ENCODE measurements at regions not wholly inside any gene's neighbourhood (a gene's known extent, or its start where the extent isn't known, plus 50 kb on each side); places are given as distances from the start of the nearest gene placed in this dataset.

DNA sequence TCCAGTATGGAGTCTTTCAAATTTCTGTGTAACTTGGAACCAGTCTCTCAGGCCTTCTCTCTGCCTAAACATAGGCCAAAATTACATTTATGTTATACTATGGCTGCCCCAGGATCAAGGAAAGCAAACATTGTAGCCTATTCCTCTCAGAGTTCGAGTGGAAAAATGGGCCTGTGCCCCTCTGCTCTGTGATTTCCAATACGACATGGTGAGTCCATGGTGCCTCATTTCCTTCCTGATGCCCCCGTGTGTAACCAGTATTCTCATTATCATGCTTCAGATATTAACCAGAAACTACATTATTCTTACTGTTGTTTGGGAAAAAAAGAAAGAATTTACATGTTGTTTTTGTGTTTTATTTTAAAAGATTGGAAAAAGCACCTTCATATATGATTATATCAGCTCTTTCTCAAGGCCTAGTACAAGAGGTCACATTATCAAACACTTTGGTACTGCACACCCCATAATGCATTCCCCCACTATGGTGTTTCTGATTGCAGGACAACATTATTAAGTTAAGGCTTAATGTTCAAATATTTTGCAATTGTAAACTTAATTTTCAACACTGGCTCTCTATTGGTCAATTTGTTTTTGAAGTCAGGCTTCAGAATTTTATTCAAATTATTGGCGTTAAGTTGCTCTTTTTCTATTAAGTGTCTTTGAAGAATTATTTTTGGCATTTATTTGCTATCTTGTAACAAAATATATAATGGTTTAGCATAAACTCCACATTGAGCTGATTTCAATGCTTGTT, 151.8 kb upstream of the SLC27A6 start:
- Histone ChIP-seq H3K36me3 (replicated peaks in 1 of 2; ENCODE audit: control insufficient read depth in 1 of 2, insufficient read depth in 2 of 2, low read length in 1 of 2) (no peaks in the 10 kb centered on the region), H3K9me3 (no peaks in the 10 kb centered on the region), H3K27me3 (ENCODE audit: insufficient read depth) (no peaks in the 10 kb centered on the region), H3K4me1 (ENCODE audit: control insufficient read depth in 1 of 2, insufficient read depth in 2 of 2, low read depth in 1 of 2, low read length in 1 of 2) (no peaks in the 10 kb centered on the region), H3K9ac (no peak overlapping the region), H3K79me2 (ENCODE audit: insufficient read depth) (no peaks in the 10 kb centered on the region), H3K4me2 (no peak overlapping the region), H3K27ac (ENCODE audit: low read depth in 2 of 2, low read length in 1 of 2) (no peak overlapping the region), H3K9me2 (no peaks in the 10 kb centered on the region), H3F3A (replicated peaks; ENCODE audit: insufficient read depth) (no peaks in the 10 kb centered on the region), H4K20me1 (ENCODE audit: insufficient read depth) (no peaks in the 10 kb centered on the region), H2AFZ (ENCODE audit: low read depth) (no peak overlapping the region), H3K4me3 (ENCODE audit: low read depth in 2 of 2, low read length in 1 of 2) (no peak overlapping the region)
- WGBS (ENCODE audit: low lambda C conversion rate) = 11% methylated on average over 4 of the region's 4 CpGs
- no peak for DNase-seq
- no peak for TF ChIP-seq RAD21 (IDR thresholded peaks at IDR 0.05; ENCODE audit: low read length)
- CTCF ChIA-PET = no interaction called here
- POLR2A ChIA-PET = no interaction called here

DNA sequence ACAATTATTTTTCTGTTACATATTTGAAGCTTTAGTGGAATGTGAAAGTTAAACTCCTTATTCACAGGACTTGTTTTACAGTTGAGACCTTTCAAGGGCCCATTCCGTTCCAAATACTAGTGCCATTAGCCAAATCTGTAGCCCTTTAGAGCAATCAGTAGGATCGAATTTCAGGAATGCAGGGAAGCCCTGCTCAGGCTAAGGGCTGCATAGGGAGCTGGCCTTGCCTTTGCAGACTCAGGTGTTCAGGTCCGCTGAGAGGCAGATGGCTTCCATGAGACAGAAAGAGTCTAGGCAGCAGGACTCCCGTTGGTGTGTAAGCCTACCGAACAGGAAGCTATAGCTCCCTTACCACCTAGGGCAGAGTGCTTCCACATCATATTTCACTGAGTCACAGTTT, 150.1 kb upstream of the SLC27A6 start:
- ChIA-PET POLR2A (no interaction called here), CTCF (no interaction called here)
- no peaks in the 10 kb centered on the region for H3K4me1 ChIP-seq (ENCODE audit: control insufficient read depth in 1 of 2, insufficient read depth in 2 of 2, low read depth in 1 of 2, low read length in 1 of 2)
- no peaks in the 10 kb centered on the region for H3K9me3 ChIP-seq
- H2AFZ ChIP-seq (ENCODE audit: low read depth) = no peak overlapping the region
- H3K36me3 ChIP-seq (replicated peaks in 1 of 2; ENCODE audit: control insufficient read depth in 1 of 2, insufficient read depth in 2 of 2, low read length in 1 of 2) = no peaks in the 10 kb centered on the region
- H3K27ac ChIP-seq (ENCODE audit: low read depth in 2 of 2, low read length in 1 of 2) = no peak overlapping the region
- H3K9me2 ChIP-seq = no peaks in the 10 kb centered on the region
- no peak for DNase-seq
- no peaks in the 10 kb centered on the region for H3K27me3 ChIP-seq (ENCODE audit: insufficient read depth)
- H3K79me2 ChIP-seq (ENCODE audit: insufficient read depth) = no peaks in the 10 kb centered on the region
- H3K4me2 ChIP-seq = no peak overlapping the region
- no peak overlapping the region for H3K4me3 ChIP-seq (ENCODE audit: low read depth in 2 of 2, low read length in 1 of 2)
- H4K20me1 ChIP-seq (ENCODE audit: insufficient read depth) = no peaks in the 10 kb centered on the region
- 0% methylated on average over 5 of the region's 5 CpGs for WGBS (ENCODE audit: low lambda C conversion rate)
- no peaks in the 10 kb centered on the region for H3F3A ChIP-seq (replicated peaks; ENCODE audit: insufficient read depth)
- no peak overlapping the region for H3K9ac ChIP-seq
- no peak for TF ChIP-seq RFX5 (IDR thresholded peaks at IDR 0.05; ENCODE audit: low read length)
- TF ChIP-seq MEF2A (IDR thresholded peaks at IDR 0.05; ENCODE audit: borderline replicate concordance, low read depth) = no peak
- no peak for TF ChIP-seq NRF1 (IDR thresholded peaks at IDR 0.05; ENCODE audit: low read depth, low read length)
- no peak for TF ChIP-seq ELF1 (IDR thresholded peaks at IDR 0.05)
- TF ChIP-seq SIN3A (IDR thresholded peaks at IDR 0.05; ENCODE audit: borderline replicate concordance, low read depth, low read length) = no peak
- TF ChIP-seq TEAD4 (IDR thresholded peaks at IDR 0.05; ENCODE audit: borderline replicate concordance, insufficient read depth) = no peak
- no peak for TF ChIP-seq YY1 (IDR thresholded peaks at IDR 0.05; ENCODE audit: low read depth)
- TF ChIP-seq, protein P1, sequence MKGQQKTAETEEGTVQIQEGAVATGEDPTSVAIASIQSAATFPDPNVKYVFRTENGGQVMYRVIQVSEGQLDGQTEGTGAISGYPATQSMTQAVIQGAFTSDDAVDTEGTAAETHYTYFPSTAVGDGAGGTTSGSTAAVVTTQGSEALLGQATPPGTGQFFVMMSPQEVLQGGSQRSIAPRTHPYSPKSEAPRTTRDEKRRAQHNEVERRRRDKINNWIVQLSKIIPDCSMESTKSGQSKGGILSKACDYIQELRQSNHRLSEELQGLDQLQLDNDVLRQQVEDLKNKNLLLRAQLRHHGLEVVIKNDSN (IDR thresholded peaks at IDR 0.05; ENCODE audit: borderline replicate concordance, low read depth) = no peak
- TF ChIP-seq, protein P2, sequence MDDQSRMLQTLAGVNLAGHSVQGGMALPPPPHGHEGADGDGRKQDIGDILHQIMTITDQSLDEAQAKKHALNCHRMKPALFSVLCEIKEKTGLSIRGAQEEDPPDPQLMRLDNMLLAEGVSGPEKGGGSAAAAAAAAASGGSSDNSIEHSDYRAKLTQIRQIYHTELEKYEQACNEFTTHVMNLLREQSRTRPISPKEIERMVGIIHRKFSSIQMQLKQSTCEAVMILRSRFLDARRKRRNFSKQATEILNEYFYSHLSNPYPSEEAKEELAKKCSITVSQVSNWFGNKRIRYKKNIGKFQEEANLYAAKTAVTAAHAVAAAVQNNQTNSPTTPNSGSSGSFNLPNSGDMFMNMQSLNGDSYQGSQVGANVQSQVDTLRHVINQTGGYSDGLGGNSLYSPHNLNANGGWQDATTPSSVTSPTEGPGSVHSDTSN (IDR thresholded peaks at IDR 0.05) = no peak
- TF ChIP-seq RXRA (IDR thresholded peaks at IDR 0.05; ENCODE audit: borderline replicate concordance, low read depth) = no peak
- TF ChIP-seq FOXJ3 (CRISPR knock-in tag; IDR thresholded peaks at IDR 0.05) = no peak
- no peak for TF ChIP-seq JUND (IDR thresholded peaks at IDR 0.05)
- TF ChIP-seq, protein P3, sequence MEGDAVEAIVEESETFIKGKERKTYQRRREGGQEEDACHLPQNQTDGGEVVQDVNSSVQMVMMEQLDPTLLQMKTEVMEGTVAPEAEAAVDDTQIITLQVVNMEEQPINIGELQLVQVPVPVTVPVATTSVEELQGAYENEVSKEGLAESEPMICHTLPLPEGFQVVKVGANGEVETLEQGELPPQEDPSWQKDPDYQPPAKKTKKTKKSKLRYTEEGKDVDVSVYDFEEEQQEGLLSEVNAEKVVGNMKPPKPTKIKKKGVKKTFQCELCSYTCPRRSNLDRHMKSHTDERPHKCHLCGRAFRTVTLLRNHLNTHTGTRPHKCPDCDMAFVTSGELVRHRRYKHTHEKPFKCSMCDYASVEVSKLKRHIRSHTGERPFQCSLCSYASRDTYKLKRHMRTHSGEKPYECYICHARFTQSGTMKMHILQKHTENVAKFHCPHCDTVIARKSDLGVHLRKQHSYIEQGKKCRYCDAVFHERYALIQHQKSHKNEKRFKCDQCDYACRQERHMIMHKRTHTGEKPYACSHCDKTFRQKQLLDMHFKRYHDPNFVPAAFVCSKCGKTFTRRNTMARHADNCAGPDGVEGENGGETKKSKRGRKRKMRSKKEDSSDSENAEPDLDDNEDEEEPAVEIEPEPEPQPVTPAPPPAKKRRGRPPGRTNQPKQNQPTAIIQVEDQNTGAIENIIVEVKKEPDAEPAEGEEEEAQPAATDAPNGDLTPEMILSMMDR (IDR thresholded peaks at IDR 0.05) = no peak
- TF ChIP-seq, protein P4, sequence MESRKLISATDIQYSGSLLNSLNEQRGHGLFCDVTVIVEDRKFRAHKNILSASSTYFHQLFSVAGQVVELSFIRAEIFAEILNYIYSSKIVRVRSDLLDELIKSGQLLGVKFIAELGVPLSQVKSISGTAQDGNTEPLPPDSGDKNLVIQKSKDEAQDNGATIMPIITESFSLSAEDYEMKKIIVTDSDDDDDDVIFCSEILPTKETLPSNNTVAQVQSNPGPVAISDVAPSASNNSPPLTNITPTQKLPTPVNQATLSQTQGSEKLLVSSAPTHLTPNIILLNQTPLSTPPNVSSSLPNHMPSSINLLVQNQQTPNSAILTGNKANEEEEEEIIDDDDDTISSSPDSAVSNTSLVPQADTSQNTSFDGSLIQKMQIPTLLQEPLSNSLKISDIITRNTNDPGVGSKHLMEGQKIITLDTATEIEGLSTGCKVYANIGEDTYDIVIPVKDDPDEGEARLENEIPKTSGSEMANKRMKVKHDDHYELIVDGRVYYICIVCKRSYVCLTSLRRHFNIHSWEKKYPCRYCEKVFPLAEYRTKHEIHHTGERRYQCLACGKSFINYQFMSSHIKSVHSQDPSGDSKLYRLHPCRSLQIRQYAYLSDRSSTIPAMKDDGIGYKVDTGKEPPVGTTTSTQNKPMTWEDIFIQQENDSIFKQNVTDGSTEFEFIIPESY (IDR thresholded peaks at IDR 0.05; ENCODE audit: borderline replicate concordance, low read depth) = no peak
- TF ChIP-seq, protein P5, sequence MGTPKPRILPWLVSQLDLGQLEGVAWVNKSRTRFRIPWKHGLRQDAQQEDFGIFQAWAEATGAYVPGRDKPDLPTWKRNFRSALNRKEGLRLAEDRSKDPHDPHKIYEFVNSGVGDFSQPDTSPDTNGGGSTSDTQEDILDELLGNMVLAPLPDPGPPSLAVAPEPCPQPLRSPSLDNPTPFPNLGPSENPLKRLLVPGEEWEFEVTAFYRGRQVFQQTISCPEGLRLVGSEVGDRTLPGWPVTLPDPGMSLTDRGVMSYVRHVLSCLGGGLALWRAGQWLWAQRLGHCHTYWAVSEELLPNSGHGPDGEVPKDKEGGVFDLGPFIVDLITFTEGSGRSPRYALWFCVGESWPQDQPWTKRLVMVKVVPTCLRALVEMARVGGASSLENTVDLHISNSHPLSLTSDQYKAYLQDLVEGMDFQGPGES (IDR thresholded peaks at IDR 0.05; ENCODE audit: low read depth, low read length) = no peak
- no peak for TF ChIP-seq TAF1 (IDR thresholded peaks at IDR 0.05; ENCODE audit: borderline replicate concordance, low read depth, low read length)
- no peak for TF ChIP-seq NFIC (IDR thresholded peaks at IDR 0.05; ENCODE audit: borderline replicate concordance)
- TF ChIP-seq FOXM1 (IDR thresholded peaks at IDR 0.05; ENCODE audit: low read depth) = no peak
- no peak for TF ChIP-seq FOSL2 (IDR thresholded peaks at IDR 0.05; ENCODE audit: borderline replicate concordance, low read depth)
